ENCODE measurements at regions not wholly inside any gene's neighbourhood (a gene's known extent, or its start where the extent isn't known, plus 50 kb on each side); places are given as distances from the start of the nearest gene placed in this dataset.

DNA sequence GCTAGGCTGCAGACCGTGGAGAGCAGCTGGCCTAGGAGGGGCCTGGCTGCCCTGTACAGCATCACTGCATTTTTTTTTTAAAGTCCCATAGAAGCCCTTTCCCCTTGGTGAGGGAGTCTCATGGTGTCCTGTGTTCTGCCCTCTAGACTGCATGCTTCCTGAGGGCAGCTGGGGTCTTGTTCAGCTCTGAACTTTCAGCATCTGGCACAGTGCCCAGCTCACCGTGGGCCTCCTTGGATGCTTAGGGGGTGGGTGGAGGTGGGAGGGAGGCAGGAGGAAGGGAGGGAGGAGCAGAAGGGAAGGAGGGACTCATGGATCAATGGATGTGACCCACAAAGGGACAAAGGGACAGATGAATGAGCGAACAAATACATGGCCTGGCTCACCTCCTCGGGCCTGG lies 63.4 kb upstream of the TMEM97 start:
- TF ChIP-seq RFX5 (IDR thresholded peaks at IDR 0.05; ENCODE audit: low read depth, low read length) (no peak), FOS (IDR thresholded peaks at IDR 0.05; ENCODE audit: low read depth, low read length) (no peak), POLR2A (IDR thresholded peaks at IDR 0.05; ENCODE audit: low read depth, low read length) (no peak), BHLHE40 (IDR thresholded peaks at IDR 0.05; ENCODE audit: low read depth, low read length) (no peak), RAD21 (IDR thresholded peaks at IDR 0.05; ENCODE audit: low read length) (no peak), USF2 (IDR thresholded peaks at IDR 0.05; ENCODE audit: low read depth, low read length) (no peak), CEBPB (IDR thresholded peaks at IDR 0.05; ENCODE audit: low read depth, low read length) (no peak), MAZ (IDR thresholded peaks at IDR 0.05; ENCODE audit: borderline replicate concordance, low read depth, low read length) (no peak), MXI1 (IDR thresholded peaks at IDR 0.05; ENCODE audit: borderline replicate concordance, low read depth, low read length) (no peak)
- TF ChIP-seq, protein P1, sequence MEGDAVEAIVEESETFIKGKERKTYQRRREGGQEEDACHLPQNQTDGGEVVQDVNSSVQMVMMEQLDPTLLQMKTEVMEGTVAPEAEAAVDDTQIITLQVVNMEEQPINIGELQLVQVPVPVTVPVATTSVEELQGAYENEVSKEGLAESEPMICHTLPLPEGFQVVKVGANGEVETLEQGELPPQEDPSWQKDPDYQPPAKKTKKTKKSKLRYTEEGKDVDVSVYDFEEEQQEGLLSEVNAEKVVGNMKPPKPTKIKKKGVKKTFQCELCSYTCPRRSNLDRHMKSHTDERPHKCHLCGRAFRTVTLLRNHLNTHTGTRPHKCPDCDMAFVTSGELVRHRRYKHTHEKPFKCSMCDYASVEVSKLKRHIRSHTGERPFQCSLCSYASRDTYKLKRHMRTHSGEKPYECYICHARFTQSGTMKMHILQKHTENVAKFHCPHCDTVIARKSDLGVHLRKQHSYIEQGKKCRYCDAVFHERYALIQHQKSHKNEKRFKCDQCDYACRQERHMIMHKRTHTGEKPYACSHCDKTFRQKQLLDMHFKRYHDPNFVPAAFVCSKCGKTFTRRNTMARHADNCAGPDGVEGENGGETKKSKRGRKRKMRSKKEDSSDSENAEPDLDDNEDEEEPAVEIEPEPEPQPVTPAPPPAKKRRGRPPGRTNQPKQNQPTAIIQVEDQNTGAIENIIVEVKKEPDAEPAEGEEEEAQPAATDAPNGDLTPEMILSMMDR (conservative IDR thresholded peaks at IDR 0.05; ENCODE audit: low read depth, low read length) = no peak
